ENCODE measurements at regions not wholly inside any gene's neighbourhood (a gene's known extent, or its start where the extent isn't known, plus 50 kb on each side); places are given as distances from the start of the nearest gene placed in this dataset.

GRCh38 chr15:93469994-93470393 lies 381.0 kb upstream of the RGMA start:
- DNase-seq, result no peak

- peak; percentile 29 for DNase-seq
Measured at GRCh38 chr15:93467337-93467736, 378.3 kb upstream of the RGMA start.

GRCh38 chr15:93466380-93466779 lies 377.4 kb upstream of the RGMA start:
- DNase-seq, result no peak

- DNase-seq, result no peak
Measured at GRCh38 chr15:93462690-93463089, 373.7 kb upstream of the RGMA start.

- DNase-seq, result no peak
Measured at GRCh38 chr15:93460717-93461116, 371.7 kb upstream of the RGMA start.

- DNase-seq, result no peak
Measured at GRCh38 chr15:93459396-93459795, 370.4 kb upstream of the RGMA start.

GRCh38 chr15:93458597-93458996 lies 369.6 kb upstream of the RGMA start:
- no peak for DNase-seq

- no peak for DNase-seq
Measured at GRCh38 chr15:93454788-93455187, 365.8 kb upstream of the RGMA start.

GRCh38 chr15:93452537-93453211 lies 363.7 kb upstream of the RGMA start:
- no peak for DNase-seq

GRCh38 chr15:93451822-93452221 lies 362.8 kb upstream of the RGMA start:
- no peak for DNase-seq

GRCh38 chr15:93451265-93451664 lies 362.3 kb upstream of the RGMA start:
- DNase-seq, result no peak

GRCh38 chr15:93449798-93450197 lies 360.8 kb upstream of the RGMA start:
- no peak for DNase-seq

- DNase-seq, result no peak
Measured at GRCh38 chr15:93438310-93438709, 349.3 kb upstream of the RGMA start.

GRCh38 chr15:93432474-93432873 lies 343.5 kb upstream of the RGMA start:
- DNase-seq, result no peak

GRCh38 chr15:93428807-93429351 lies 339.9 kb upstream of the RGMA start:
- DNase-seq, result no peak

- DNase-seq, result no peak
Measured at GRCh38 chr15:93428150-93428549, 339.1 kb upstream of the RGMA start.

GRCh38 chr15:93424131-93424530 lies 335.1 kb upstream of the RGMA start:
- DNase-seq, result no peak

- no peak for DNase-seq
Measured at GRCh38 chr15:93422476-93422875, 333.5 kb upstream of the RGMA start.

GRCh38 chr15:93420477-93420876 lies 331.5 kb upstream of the RGMA start:
- DNase-seq, result no peak

- DNase-seq, result no peak
Measured at GRCh38 chr15:93420050-93420452, 331.0 kb upstream of the RGMA start.

GRCh38 chr15:93418566-93418965 lies 329.6 kb upstream of the RGMA start:
- DNase-seq, result no peak

GRCh38 chr15:93417631-93418030 lies 328.6 kb upstream of the RGMA start:
- no peak for DNase-seq

GRCh38 chr15:93417156-93417555 lies 328.1 kb upstream of the RGMA start:
- no peak for DNase-seq

- no peak for DNase-seq
Measured at GRCh38 chr15:93415576-93415975, 326.6 kb upstream of the RGMA start.

- no peak for DNase-seq
Measured at GRCh38 chr15:93414576-93415231, 325.7 kb upstream of the RGMA start.
